GM18951 (cell line): ENCODE measurements at regions not wholly inside any gene's neighbourhood (a gene's known extent, or its start where the extent isn't known, plus 50 kb on each side); places are given as distances from the start of the nearest gene placed in this dataset.

Experiments
- POLR2A ChIP-seq: IDR thresholded peaks from 4 replicates; pipeline ENCODE4 v1.6.1; 2011; ENCODE audit warnings: mild to moderate bottlenecking; ENCODE audit not compliant: insufficient read length, insufficient read depth; ENCODE audit errors: extremely low read depth
- in situ Hi-C: fragments of 300-500 bp; cut with MboI; formaldehyde crosslinking; loops from one replicate; pipeline ENCODE4 v1.12.0; 2022; ENCODE audit warnings: low sequenced_read_pairs, mixed read lengths, inconsistent platforms; ENCODE audit not compliant: unreplicated experiment

DNA sequence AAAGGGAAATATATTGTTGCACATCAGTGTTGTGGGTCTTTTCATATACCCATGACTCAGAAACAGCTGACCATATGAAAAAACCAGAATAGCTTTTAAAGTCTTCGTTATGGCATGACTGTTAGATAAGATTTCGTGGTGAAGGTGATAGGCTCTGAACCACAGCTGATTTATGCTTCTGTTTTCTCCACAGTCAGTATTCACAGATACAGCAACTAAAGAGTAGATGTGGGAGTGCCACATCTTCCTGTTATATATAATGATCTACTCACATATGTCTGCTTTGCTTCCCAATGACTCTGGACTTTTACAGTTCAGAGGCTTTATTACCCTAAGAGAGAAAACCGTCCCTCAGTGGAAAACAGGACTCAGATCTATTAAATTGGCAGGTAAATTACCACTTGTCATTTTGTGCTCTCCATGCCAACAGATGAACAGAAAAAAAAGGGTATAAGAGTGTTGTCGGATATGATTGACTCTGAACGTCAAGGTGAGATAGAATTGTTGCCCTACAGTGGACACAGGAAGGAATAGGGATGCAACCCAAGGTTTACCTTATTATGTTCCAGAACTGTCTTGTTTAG, 1037.1 kb downstream of the GALC start:
- TF ChIP-seq POLR2A = no peak
- in situ Hi-C loops = no loop called here

DNA sequence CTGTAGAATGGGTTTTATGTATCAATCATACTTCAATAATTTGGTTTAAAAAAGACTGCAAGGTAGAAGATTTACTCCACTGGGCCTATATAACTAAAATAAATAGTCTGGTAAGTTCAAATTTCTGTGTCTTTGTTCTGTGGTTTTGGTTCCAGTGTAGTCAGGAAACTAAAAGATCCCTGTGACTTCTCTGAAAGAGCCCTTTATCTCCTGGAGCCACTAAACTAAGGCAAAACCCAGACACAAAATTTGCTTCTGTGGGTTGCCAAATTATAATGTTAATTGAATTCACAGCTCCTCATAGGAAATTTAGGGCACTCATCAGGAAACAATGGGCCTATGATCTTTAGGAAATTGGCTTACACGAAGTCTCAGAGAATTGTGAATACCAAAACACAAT, 1038.4 kb downstream of the GALC start:
- in situ Hi-C loops = no loop called here
- no peak for TF ChIP-seq POLR2A

- in situ Hi-C loops = no loop called here
These were observed 1046.5 kb downstream of the GALC start for GRCh38 chr14:86946446-86946845.

DNA sequence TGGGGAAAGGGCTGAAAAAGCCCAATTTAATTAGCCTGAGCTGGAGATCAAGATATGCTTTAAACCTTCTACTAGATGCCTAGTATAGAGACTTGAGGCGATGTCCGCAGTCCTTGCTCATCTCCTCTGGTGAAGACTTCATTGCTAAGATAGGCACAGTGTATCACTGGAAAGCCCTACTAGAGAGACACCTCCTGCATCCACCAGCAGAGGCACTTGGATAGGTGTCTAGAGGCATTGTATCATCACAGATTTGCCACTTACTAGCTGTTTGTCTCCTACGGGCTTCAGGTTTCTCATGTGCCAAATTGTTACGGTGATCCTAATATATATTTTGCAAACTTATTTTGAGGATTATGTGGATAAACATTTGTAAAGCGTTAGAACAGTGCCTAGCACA, 1048.5 kb downstream of the GALC start:
- in situ Hi-C loops = no loop called here
- no peak for TF ChIP-seq POLR2A

More at GRCh38 chr14:86946446-86946845, 1046.5 kb downstream of the GALC start:
- no peak for TF ChIP-seq POLR2A

DNA sequence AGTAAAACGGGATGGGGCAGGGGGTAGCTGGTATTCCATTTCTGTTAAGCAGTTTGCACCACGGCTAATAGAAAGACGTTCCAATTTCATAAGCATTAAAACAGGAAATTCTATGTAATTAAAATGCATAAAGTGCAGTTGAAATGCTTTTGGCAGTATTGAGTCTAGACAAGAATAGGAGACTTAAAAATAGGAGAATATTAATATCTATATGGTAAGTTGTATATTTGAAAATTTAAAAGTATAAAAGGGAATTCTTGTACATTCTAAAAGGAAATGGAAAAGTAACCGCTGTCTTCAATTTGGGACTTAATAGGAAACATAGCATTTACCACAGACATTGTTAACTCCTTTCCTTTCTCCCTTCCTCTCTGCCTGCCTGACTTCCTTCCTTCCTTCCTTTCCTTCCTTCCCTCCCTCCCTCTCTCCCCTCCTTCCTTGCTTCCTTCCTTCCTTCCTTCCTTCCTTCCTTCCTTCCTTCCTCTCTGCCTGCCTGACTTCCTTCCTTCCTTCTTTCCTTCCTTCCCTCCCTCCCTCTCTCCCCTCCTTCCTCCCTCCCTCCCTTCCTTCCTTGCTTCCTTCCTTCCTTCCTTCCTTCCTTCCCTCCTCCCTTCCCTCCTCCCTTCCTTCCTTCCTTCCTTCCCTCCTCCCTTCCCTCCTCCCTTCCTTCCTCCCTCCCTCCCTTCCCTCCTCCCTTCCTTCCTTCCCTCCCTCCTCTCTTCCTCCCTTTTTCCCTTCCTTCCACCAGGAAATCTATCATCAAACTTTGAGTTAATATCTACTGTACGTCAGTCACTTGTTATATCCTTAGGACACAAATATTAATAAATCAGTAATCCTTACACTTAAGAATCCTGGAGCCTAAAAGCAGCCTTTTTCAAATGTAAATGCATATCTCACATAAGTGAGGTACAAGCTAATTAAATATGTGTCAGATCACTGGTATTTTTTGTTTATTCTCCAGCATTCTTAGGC, 1049.3 kb downstream of the GALC start:
- no peak for TF ChIP-seq POLR2A
- in situ Hi-C loops = no loop called here

- no peak for TF ChIP-seq POLR2A
- in situ Hi-C loops = no loop called here
These were observed 1050.0 kb downstream of the GALC start for GRCh38 chr14:86942936-86943335.

DNA sequence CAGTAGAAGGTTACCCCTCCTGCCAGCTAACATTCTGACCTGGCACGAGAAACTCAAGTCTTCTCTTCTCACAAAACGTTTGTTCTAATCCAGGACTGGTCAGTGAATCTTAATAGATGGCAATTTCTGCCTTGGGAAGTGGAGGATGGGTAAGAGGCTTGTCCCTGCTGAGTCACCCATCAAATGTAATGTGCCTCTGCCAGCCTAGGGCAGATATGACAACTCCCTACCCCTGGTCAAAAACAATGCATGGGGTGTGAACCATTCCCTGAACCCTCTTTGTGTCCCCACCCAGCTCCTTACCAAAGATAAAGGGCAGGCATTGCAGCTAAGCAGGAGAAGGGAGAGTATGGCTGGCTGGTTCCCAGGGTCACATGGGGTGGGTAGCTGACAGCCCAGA, 1052.9 kb downstream of the GALC start:
- no peak for TF ChIP-seq POLR2A
- in situ Hi-C loops = no loop called here

DNA sequence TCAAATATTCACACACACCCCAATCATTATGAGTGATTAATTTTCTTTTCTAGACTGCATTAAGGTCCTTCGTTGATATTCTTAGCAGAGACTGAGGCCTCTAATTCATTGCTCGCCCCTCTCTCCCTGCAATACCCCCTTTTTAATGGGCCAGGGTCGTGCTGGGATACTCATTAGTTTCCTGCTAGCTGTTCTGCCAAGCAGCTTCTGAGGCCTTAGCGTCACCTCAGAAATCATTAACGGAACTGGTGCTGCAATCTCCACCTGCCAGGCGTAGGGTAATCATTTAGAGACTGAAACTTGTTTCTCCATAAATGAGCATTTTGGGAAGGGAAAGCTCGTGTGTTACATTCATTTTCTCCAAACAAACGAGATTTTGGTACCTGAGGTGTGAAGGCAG, 1054.7 kb downstream of the GALC start:
- in situ Hi-C loops = no loop called here
- no peak for TF ChIP-seq POLR2A

GRCh38 chr14:86936556-86936955, 1056.4 kb downstream of the GALC start:
- TF ChIP-seq POLR2A = no peak
- in situ Hi-C loops = no loop called here

- in situ Hi-C loops = no loop called here
These were observed 1057.6 kb downstream of the GALC start for GRCh38 chr14:86935241-86935885.

GRCh38 chr14:86933958-86934595, 1058.9 kb downstream of the GALC start:
- in situ Hi-C loops = no loop called here
- TF ChIP-seq POLR2A = no peak

More at GRCh38 chr14:86935241-86935885, 1057.6 kb downstream of the GALC start:
- no peak for TF ChIP-seq POLR2A

DNA sequence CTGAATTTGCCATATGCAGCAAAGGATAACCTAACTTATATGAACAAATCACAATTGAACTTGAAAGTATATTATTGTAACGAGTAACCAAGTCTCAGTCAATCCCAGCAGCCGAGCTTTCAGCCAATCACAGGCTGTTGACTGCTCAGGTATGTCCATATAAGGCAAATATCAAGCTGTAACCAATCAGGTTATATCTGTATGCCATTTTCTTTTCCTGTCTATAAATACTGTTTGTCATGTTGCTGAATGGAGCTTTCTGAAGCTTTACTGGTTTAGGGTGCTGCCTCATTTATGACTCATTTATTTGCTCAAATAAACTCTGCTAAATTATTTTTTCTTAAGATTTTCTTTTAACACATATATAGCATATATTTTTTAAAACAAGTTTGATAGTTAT, 1059.5 kb downstream of the GALC start:
- no peak for TF ChIP-seq POLR2A
- in situ Hi-C loops = no loop called here

- TF ChIP-seq POLR2A = no peak
- in situ Hi-C loops = no loop called here
These were observed 1077.6 kb downstream of the GALC start for GRCh38 chr14:86915406-86915805.
